Endothelial cell of umbilical vein (primary cell): ENCODE measurements at regions not wholly inside any gene's neighbourhood (a gene's known extent, or its start where the extent isn't known, plus 50 kb on each side); places are given as distances from the start of the nearest gene placed in this dataset.

Experiments used
- BruUV-seq: library from RNA; stranded (reverse); fragments of 400-500 nt; replicated peaks from 2 replicates; lab custom pipeline; 2021; lab: Mats Ljungman, UMichigan
- CTCF ChIA-PET: fragments of 300-600, 350-600 bp; sonication (Branson Sonifier 250); formaldehyde crosslinking; loops from one replicate; lab custom pipeline; 2021; ENCODE audit warnings: antibody characterized with exemption, inconsistent platforms; lab: Charles Lee
- POLR2A ChIA-PET: fragments of 300-600, 350-600 bp; sonication (Branson Sonifier 250); formaldehyde crosslinking; loops from one replicate; lab custom pipeline; 2021; ENCODE audit warnings: antibody characterized with exemption, inconsistent platforms; lab: Charles Lee
- DNase-seq: peaks from one replicate; pipeline ENCODE4 v3.0.0-alpha.2; 2011; ENCODE audit warnings: low read depth, low spot score
- FAIRE-seq: peaks from 2 replicates; lab custom pipeline; 2011; peaks lifted over from hg19 to GRCh38; lab: Jason Lieb, UNC
- H2AFZ ChIP-seq: 2 replicates; pipeline ENCODE4 v1.6.0; 2012; ENCODE audit warnings: low read depth, low read length, control low read depth, inconsistent platforms
- H3K27ac ChIP-seq: 2 replicates; pipeline ENCODE4 v1.5.1; 2011; ENCODE audit warnings: low read depth, mild to moderate bottlenecking, control low read depth, low read length, moderate library complexity; ENCODE audit not compliant: insufficient read depth
- H3K27me3 ChIP-seq, 2 experiments: 2 replicates each; pipeline versions ENCODE4 v1.6.0 to v1.6.1; 2011; ENCODE audit warnings: low read length in 2 of 2, mixed read lengths in 1 of 2; ENCODE audit not compliant: control insufficient read depth in 2 of 2, insufficient read depth in 2 of 2
- H3K36me3 ChIP-seq, 2 experiments: 2 replicates in 1 of 2; 3 replicates in 1 of 2; pipeline ENCODE4 v1.5.1; 2011; ENCODE audit warnings: low read length in 2 of 2, mild to moderate bottlenecking in 1 of 2, moderate library complexity in 1 of 2; ENCODE audit not compliant: control insufficient read depth in 2 of 2, insufficient read depth in 2 of 2; ENCODE audit errors: extremely low read depth in 1 of 2
- H3K4me1 ChIP-seq: 3 replicates; pipeline ENCODE4 v1.5.1; 2011; ENCODE audit warnings: mild to moderate bottlenecking, low read length; ENCODE audit not compliant: control insufficient read depth, insufficient read depth; ENCODE audit errors: extremely low read depth
- H3K4me2 ChIP-seq: 2 replicates; pipeline ENCODE4 v1.6.1; 2011; ENCODE audit warnings: low read length, control low read depth, mixed read lengths; ENCODE audit not compliant: insufficient read depth
- H3K4me3 ChIP-seq, 3 experiments: fragments of 200-600 bp in 1 of 3; sonication (generic), shearing (Covaris generic) in 1 of 3; replicated peaks in 1 of 3; 2 replicates each; pipeline ENCODE4 v1.5.1; 2011 to 2016; ENCODE audit warnings: control low read depth in 3 of 3, low read length in 3 of 3, mild to moderate bottlenecking in 2 of 3, inconsistent platforms in 1 of 3, low read depth in 1 of 3, moderate library complexity in 1 of 3; ENCODE audit not compliant: insufficient read depth in 1 of 3
- H3K79me2 ChIP-seq: 2 replicates; pipeline ENCODE4 v1.6.0; 2012; ENCODE audit warnings: low read length, inconsistent platforms; ENCODE audit not compliant: control insufficient read depth, insufficient read depth
- H3K9ac ChIP-seq: replicated peaks from 2 replicates; pipeline ENCODE3; 2011; ENCODE audit warnings: low read length, control low read depth; ENCODE audit not compliant: insufficient read depth; ENCODE audit errors: extremely low read depth
- H3K9me1 ChIP-seq: replicated peaks from 3 replicates; pipeline ENCODE4 v1.6.0; 2011; ENCODE audit warnings: mild to moderate bottlenecking, low read length; ENCODE audit not compliant: control insufficient read depth, insufficient read depth; ENCODE audit errors: extremely low read depth
- H3K9me3 ChIP-seq: replicated peaks from 2 replicates; pipeline ENCODE4 v1.5.1; 2012; ENCODE audit warnings: low read length, inconsistent platforms; ENCODE audit not compliant: control insufficient read depth, insufficient read depth
- H4K20me1 ChIP-seq: replicated peaks from 2 replicates; pipeline ENCODE3; 2011; ENCODE audit warnings: mild to moderate bottlenecking, low read length; ENCODE audit not compliant: control insufficient read depth, insufficient read depth; ENCODE audit errors: extremely low read depth
- CTCF ChIP-seq, 2 donors: IDR thresholded peaks; 1 replicate in 1 of 2; 2 replicates in 1 of 2; pipeline ENCODE4 v1.5.1; 2011; ENCODE audit warnings: low read length in 2 of 2, mild to moderate bottlenecking in 2 of 2, moderate library complexity in 2 of 2, control low read depth in 1 of 2, inconsistent platforms in 1 of 2, low read depth in 1 of 2; ENCODE audit not compliant: insufficient read depth in 1 of 2; ENCODE audit errors: extremely low read depth in 1 of 2
- EZH2 ChIP-seq: IDR thresholded peaks from 2 replicates; pipeline ENCODE4 v1.6.1; 2012; ENCODE audit warnings: borderline replicate concordance, low read depth, mild to moderate bottlenecking, moderate library complexity, low read length, inconsistent platforms; ENCODE audit not compliant: severe bottlenecking
- FOS ChIP-seq: IDR thresholded peaks from 2 replicates; pipeline ENCODE4 v1.6.1; 2011; ENCODE audit warnings: mild to moderate bottlenecking, low read length, moderate library complexity, borderline replicate concordance; ENCODE audit not compliant: insufficient read depth
- GATA2 ChIP-seq: IDR thresholded peaks from 2 replicates; pipeline ENCODE4 v1.7.0; 2011; ENCODE audit warnings: low read depth, mild to moderate bottlenecking, moderate library complexity, mixed read lengths, low read length; ENCODE audit not compliant: insufficient read length, insufficient read depth
- JUN ChIP-seq: IDR thresholded peaks from 2 replicates; pipeline ENCODE4 v1.6.1; 2011; ENCODE audit warnings: borderline replicate concordance, low read depth; ENCODE audit not compliant: insufficient read length, insufficient read depth
- MAX ChIP-seq: IDR thresholded peaks from 2 replicates; pipeline ENCODE4 v1.6.1; 2011; ENCODE audit not compliant: insufficient read depth, insufficient read length
- MYC ChIP-seq: IDR thresholded peaks from one replicate; pipeline ENCODE4 v1.6.1; 2011; ENCODE audit warnings: mild to moderate bottlenecking, low read depth, low read length
- POLR2AphosphoS5 ChIP-seq: IDR thresholded peaks from 2 replicates; pipeline ENCODE4 v1.6.1; 2012; ENCODE audit warnings: low read depth, mild to moderate bottlenecking, control low read depth, low read length, moderate library complexity; ENCODE audit not compliant: insufficient read depth
- dilution Hi-C: fragments of 300-500 bp; cut with MboI; formaldehyde crosslinking; loops from one replicate; pipeline ENCODE4 v1.15.0; 2019; ENCODE audit warnings: low sequenced_read_pairs; ENCODE audit not compliant: extremely low pct_ligation_motif_present
- intact Hi-C: fragments of 100-400 bp; cut with micrococcal nuclease; formaldehyde crosslinking; loops from one replicate; pipeline ENCODE4 v1.10.0; 2022

GRCh38 chr6:106750946-106751345 is 121.6 kb downstream of the QRSL1 start:
- no peak for DNase-seq
- no peak for FAIRE-seq
- Histone ChIP-seq H3K4me2 (no peak overlapping the region), H4K20me1 (no peaks in the 10 kb centered on the region), H2AFZ (no peak overlapping the region), H3K4me1 (no peaks in the 10 kb centered on the region), H3K9me1 (no peaks in the 10 kb centered on the region), H3K9ac (no peak overlapping the region), H3K9me3 (no peaks in the 10 kb centered on the region), H3K27ac (no peak overlapping the region), H3K36me3 (no peaks in the 10 kb centered on the region), H3K79me2 (no peaks in the 10 kb centered on the region), H3K4me3 (no peak overlapping the region), H3K27me3 (no peaks in the 10 kb centered on the region)
- TF ChIP-seq EZH2: no peak
- TF ChIP-seq FOS: no peak
- no peak for TF ChIP-seq MYC
- no peak for TF ChIP-seq CTCF (IDR thresholded peaks at IDR 0.05; ENCODE audit: extremely low read depth in 1 of 2, insufficient read depth in 1 of 2, low read depth in 1 of 2, low read length in 2 of 2)
- no peak for TF ChIP-seq JUN
- TF ChIP-seq MAX: no peak
- no peak for TF ChIP-seq GATA2
- no peak for TF ChIP-seq POLR2AphosphoS5
- intact Hi-C loops (no loop called here), dilution Hi-C loops (no loop called here)
- CTCF ChIA-PET: no interaction called here
- POLR2A ChIA-PET: no interaction called here
- BruUV-seq: no TSS peak
